ENCODE measurements at regions not wholly inside any gene's neighbourhood (a gene's known extent, or its start where the extent isn't known, plus 50 kb on each side); places are given as distances from the start of the nearest gene placed in this dataset.
"Not testable (repeated sequence)": the region's sequence is repeated elsewhere in the genome, so short reads cannot be mapped to it uniquely, and the experiment has no call there.

GRCh38 chr3:152772674-152773225 lies 62.2 kb upstream of the P2RY1 start:
- H3K4me1 Mint-ChIP-seq (ENCODE audit: low read depth, unreplicated experiment): no peaks in the 10 kb centered on the region
- no peak overlapping the region for H3K27ac Mint-ChIP-seq (ENCODE audit: unreplicated experiment)
- no peaks in the 10 kb centered on the region for H3K36me3 Mint-ChIP-seq (ENCODE audit: unreplicated experiment)
- H3K27me3 Mint-ChIP-seq (ENCODE audit: unreplicated experiment): no peaks in the 10 kb centered on the region
- no peaks in the 10 kb centered on the region for H3K9me3 Mint-ChIP-seq (ENCODE audit: unreplicated experiment)
- no peak overlapping the region for H3K4me3 Mint-ChIP-seq (ENCODE audit: unreplicated experiment)
- no peak for DNase-seq
- TF ChIP-seq CTCF (IDR thresholded peaks at IDR 0.05; ENCODE audit: partially characterized antibody, unreplicated experiment): no peak

GRCh38 chr3:152773633-152774032 lies 61.3 kb upstream of the P2RY1 start:
- no peak for DNase-seq
- no peaks in the 10 kb centered on the region for H3K27me3 Mint-ChIP-seq (ENCODE audit: unreplicated experiment)
- H3K4me1 Mint-ChIP-seq (ENCODE audit: low read depth, unreplicated experiment): no peaks in the 10 kb centered on the region
- no peaks in the 10 kb centered on the region for H3K36me3 Mint-ChIP-seq (ENCODE audit: unreplicated experiment)
- no peaks in the 10 kb centered on the region for H3K9me3 Mint-ChIP-seq (ENCODE audit: unreplicated experiment)
- no peak overlapping the region for H3K27ac Mint-ChIP-seq (ENCODE audit: unreplicated experiment)
- TF ChIP-seq CTCF (IDR thresholded peaks at IDR 0.05; ENCODE audit: partially characterized antibody, unreplicated experiment): no peak
- H3K4me3 Mint-ChIP-seq (ENCODE audit: unreplicated experiment): no peak overlapping the region

- H3K27me3 Mint-ChIP-seq (ENCODE audit: unreplicated experiment); H3K4me3 Mint-ChIP-seq (ENCODE audit: unreplicated experiment); H3K27ac Mint-ChIP-seq (ENCODE audit: unreplicated experiment); H3K4me1 Mint-ChIP-seq (ENCODE audit: low read depth, unreplicated experiment); H3K36me3 Mint-ChIP-seq (ENCODE audit: unreplicated experiment); H3K9me3 Mint-ChIP-seq (ENCODE audit: unreplicated experiment); DNase-seq: not testable (repeated sequence)
These were observed 60.7 kb upstream of the P2RY1 start for GRCh38 chr3:152774230-152774629.

GRCh38 chr3:152778022-152778421 lies 56.9 kb upstream of the P2RY1 start:
- no peak for TF ChIP-seq CTCF (IDR thresholded peaks at IDR 0.05; ENCODE audit: partially characterized antibody, unreplicated experiment)
- Mint-ChIP-seq H3K27ac (ENCODE audit: unreplicated experiment) (no peak overlapping the region), H3K36me3 (ENCODE audit: unreplicated experiment) (no peaks in the 10 kb centered on the region), H3K4me1 (ENCODE audit: low read depth, unreplicated experiment) (peaks cover 3% of the 10 kb centered on the region), H3K9me3 (ENCODE audit: unreplicated experiment) (no peaks in the 10 kb centered on the region), H3K4me3 (ENCODE audit: unreplicated experiment) (no peak overlapping the region), H3K27me3 (ENCODE audit: unreplicated experiment) (no peaks in the 10 kb centered on the region)
- no peak for DNase-seq

GRCh38 chr3:152779653-152780052 lies 55.3 kb upstream of the P2RY1 start:
- no peaks in the 10 kb centered on the region for H3K36me3 Mint-ChIP-seq (ENCODE audit: unreplicated experiment)
- no peak for TF ChIP-seq CTCF (IDR thresholded peaks at IDR 0.05; ENCODE audit: partially characterized antibody, unreplicated experiment)
- no peak for DNase-seq
- no peak overlapping the region for H3K4me3 Mint-ChIP-seq (ENCODE audit: unreplicated experiment)
- no peaks in the 10 kb centered on the region for H3K27me3 Mint-ChIP-seq (ENCODE audit: unreplicated experiment)
- no peak overlapping the region for H3K27ac Mint-ChIP-seq (ENCODE audit: unreplicated experiment)
- H3K4me1 Mint-ChIP-seq (ENCODE audit: low read depth, unreplicated experiment): peaks cover 5% of the 10 kb centered on the region
- H3K9me3 Mint-ChIP-seq (ENCODE audit: unreplicated experiment): no peaks in the 10 kb centered on the region

Data from glutamatergic neuron (in vitro differentiated cells).